SKM-1 treated with dmso at 0.1 percent for 144 hours (cell line): ENCODE measurements at regions not wholly inside any gene's neighbourhood (a gene's known extent, or its start where the extent isn't known, plus 50 kb on each side); places are given as distances from the start of the nearest gene placed in this dataset.

Source experiments
- DNase-seq: peaks from one replicate; lab custom pipeline; 2025; ENCODE audit not compliant: unreplicated experiment; lab: John Stamatoyannopoulos, UW

DNA sequence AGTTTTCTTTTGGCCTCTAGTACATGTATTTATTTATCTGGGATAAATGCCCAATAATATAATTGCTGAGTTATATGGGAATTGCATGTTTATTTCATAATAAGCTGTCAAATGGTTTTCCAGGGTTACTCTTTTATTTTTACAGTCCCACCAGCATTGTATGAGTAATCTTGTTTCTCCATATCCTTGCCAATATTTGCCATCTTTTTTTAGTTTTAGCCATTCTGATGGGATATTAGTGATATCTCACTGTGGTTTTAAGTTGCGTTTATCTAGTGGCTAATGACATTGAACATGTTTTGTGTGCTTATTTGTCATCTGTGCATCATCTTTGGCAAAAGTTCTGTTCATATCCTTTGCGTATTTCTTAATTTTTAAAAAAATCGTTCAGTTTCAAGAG lies 372.8 kb upstream of the CCDC179 start:
- no peak for DNase-seq

DNA sequence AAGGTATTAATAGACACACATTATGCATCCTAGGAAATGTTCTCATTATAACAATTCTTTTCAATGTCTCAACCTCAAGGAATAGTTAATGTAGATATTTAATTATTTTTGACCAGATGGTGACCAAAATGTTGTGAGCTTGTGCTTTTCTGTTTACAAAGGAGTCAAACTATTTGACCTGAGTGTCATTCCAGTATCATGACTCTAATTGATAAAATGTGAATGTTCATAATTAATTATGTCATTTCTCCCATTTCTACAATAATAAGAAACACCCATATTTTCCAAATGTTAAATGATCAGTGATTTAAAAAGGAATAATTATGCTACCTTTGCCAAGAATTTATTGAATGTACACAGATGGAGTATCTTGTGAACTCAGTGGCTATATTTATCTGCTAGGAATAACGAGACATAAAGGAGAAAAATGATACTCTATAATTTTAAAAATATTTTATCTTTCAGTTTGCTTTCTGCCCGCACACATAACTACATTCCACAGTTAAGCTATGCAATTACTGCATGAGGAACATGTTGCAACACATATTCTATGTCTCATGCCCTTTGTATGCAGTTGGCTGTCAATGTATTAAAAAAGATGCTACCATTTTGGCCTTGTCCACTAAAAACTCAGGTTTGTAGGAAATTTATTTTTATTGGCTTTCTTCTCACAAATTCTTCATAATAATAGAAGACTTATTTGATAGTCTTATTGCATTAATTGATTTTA lies 376.7 kb upstream of the CCDC179 start:
- DNase-seq, result no peak

- no peak for DNase-seq
These were observed 392.2 kb upstream of the CCDC179 start for GRCh38 chr11:23252426-23252825.

- DNase-seq, result no peak
These were observed 396.8 kb upstream of the CCDC179 start for GRCh38 chr11:23257088-23257487.

DNA sequence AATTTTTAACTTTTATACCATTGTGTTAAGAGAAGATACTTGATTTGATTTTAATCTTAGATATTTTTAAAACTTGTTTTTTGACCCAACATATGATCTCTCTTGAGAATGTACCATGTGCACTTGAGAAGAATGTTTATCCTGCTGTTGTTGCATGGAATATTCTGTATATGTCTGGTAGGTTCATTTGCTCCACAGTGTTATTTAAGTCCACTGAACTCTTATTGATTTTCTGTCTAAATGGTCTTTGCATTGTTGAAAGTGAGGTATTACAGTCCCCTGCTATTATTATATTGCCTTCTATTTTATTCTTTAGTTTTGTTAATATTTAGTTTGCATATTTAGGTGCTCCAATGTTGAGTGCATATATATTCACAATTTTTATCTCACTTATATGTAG lies 397.3 kb upstream of the CCDC179 start:
- DNase-seq, result no peak

- no peak for DNase-seq
These were observed 403.2 kb upstream of the CCDC179 start for GRCh38 chr11:23263466-23263865.

DNA sequence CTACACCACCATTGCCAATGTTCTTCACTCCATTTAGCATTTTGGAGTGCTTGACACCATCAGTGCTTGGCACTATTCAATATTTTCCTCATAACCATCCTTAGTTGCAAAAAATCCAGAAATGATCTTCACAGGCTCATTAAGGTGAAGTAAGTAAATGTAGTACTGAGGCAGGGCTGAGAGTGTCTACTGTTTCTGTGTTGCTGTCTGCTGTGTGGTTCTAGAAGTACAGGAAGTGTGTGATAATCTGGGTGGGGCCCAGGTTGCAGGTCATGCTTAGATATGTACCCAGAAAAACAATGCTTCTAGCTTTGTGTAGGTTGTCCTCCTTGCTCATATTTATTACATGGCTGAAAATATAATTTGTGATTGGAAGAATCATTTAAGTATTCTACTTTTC lies 411.8 kb upstream of the CCDC179 start:
- no peak for DNase-seq

GRCh38 chr11:23278121-23278520 lies 417.8 kb upstream of the CCDC179 start:
- no peak for DNase-seq

DNA sequence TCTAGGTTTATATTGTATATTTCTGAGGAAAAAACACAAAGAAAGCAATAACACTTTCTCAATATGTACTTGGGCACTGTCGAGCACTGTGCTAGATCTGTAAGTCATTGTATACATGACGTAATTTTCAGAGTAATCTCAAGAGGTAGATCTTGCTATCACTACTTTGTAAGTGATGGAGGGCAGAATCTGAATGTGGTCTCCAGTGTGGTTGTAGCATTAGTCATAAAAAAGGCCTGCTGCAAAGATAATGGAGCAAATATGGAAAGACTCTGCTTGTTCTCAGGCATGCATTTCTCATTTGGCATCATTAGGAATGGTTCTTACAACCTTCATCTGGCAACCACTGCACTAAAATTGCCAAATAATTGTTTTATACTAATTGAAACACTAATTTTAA lies 419.8 kb upstream of the CCDC179 start:
- DNase-seq, result no peak

GRCh38 chr11:23283666-23284065 lies 423.4 kb upstream of the CCDC179 start:
- no peak for DNase-seq

DNA sequence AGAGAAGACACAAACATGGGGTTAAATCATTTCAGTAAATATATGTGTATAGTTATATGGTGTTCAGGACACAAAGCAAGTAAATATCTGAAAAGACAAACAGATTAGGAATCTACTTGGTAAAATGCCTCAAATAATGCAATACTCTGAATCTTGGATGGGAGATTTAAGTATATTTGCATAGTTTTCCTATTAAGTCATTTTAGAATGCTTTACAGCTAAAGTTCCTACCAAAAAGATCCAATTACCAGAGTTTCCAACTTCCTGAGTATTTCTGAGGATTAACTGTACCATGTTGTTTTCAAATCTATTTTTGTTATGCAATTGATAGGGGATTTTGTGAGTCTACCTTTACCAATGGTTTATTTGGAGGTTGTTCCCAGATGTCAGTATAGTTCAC lies 424.4 kb upstream of the CCDC179 start:
- DNase-seq, result no peak

DNA sequence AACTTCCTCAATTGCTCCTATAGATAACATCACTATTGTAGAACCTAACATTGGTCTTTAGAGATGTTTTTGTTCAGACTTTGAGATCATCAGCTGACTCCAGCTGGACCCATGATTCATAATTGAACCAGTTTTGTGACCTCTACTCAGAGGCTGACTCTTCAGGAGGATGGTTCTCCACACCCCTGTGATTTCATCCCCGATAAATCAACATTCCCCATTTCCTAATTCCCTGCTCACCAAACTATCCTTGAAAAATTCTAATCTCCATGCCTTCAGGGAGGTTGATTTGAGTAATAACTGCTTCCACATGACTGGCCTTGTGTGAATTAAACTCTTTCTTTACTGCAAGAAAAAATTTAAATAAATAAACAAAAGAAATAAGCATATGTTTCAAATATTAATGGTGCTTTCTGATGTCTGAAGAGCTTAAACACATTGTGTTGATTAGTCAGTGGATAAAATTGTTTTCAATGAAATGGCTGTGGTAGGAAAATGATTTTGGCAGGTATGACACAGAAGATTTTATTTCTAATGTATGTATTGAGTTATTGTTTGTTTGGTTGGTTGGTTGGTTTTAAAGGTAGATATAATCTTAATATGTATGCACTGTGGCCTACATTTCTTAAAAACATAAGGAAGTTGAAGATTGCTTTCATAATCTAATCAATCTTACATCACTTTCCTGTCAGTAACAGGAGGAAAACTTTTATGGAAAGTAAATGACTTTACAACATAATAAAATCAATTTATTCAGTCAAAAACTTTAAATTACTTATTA lies 427.9 kb upstream of the CCDC179 start:
- no peak for DNase-seq

DNA sequence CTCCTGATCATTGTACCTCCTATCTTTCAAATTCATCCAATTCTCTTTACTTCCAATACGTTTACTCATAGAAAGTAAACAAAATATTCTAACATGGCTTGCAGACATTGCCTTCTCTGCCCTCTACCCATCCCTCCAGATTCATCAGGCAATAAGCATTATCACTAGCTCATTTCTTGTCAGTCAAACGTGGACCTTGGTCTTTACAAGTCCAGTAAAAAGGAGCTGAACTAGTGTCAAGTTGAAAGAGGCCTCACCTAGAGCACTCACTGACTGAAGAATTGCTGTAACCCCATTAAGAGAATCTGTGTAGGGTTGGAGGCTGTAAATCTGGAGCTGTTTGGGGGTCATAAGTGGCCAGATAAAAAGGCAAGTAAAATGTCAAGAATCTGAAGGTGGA lies 435.0 kb upstream of the CCDC179 start:
- DNase-seq, result no peak

DNA sequence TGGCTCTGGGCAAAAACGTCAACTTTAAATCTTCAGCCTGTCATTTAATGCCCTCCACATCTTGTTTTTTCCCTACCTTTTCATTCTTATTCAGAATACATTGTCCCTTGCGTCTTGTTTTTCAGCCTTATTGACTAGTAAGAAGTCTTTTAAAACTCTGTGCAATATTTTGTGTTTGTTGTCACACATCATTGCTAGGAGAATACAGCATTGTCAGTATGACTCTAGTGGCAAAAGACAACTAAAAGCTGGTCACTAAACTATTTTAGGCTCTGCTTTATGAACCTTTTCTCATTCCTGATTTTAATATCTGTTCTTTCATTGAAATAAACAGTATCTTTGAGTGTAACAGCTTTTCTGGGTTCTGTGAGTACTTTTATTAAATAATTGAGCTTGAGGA lies 447.8 kb upstream of the CCDC179 start:
- DNase-seq, result no peak

- DNase-seq, result no peak
These were observed 450.0 kb upstream of the CCDC179 start for GRCh38 chr11:23310276-23310675.

DNA sequence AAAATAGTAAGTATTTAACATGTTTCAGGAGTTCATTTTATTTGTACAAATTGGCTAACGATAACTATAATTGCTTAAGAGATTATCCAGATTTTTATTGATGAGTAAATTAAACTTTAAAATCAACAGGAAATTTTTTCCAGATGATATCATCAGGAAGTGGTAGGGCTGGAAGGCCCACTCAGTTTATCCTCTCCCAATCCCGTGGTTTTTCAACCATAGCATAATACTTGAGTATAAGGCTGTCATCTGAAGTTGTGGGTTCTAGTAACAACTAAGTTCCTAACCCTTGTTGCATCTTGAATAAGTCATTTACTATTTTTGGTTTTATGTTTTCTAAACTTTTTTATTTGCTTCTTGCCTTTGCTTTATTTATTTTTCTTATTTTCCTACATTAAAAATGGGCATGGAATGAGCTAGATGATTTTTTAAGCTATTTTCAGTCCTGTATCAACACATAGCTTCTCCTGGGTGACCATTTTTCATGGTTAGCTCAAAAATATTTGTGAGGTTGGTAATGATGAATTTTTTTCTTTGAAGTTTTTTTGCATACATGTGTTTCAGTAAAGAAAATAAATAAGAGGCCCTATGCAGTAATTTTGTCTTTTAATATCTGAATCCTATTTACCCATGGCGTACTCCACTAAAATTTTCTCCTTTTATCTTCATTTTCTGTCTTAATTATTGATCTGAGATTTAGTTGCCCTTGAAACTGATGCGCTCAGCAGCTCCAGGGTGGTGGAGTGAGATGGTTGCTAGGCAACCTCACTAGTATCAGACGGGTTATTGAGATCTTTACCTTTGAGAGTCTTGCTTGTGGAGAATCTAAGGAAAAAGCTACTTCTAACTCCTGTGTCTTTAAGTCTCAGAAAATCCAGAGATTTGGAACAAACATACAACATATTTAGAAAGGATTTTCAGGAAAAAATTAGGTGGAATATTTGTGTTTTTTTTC lies 452.0 kb upstream of the CCDC179 start:
- DNase-seq, result no peak

DNA sequence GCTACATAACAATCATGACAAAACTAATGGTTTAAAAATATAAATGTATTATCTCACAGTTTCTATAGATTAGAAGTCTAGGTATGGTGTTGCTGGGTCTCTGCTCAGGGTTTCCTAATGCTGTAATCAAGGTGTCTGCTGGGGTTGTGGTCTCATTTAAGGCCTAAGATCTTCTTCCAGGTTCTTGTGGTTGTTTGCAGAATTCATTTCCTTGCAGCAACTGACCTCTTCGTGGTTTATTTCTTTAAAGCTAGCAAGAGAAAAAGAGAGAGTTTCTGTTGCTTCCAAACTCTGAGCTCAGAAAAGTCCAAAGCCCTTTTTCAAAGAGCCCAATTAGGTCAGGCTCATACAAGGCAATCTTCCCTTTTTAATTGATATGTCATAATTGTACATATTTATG lies 452.7 kb upstream of the CCDC179 start:
- DNase-seq, result no peak

DNA sequence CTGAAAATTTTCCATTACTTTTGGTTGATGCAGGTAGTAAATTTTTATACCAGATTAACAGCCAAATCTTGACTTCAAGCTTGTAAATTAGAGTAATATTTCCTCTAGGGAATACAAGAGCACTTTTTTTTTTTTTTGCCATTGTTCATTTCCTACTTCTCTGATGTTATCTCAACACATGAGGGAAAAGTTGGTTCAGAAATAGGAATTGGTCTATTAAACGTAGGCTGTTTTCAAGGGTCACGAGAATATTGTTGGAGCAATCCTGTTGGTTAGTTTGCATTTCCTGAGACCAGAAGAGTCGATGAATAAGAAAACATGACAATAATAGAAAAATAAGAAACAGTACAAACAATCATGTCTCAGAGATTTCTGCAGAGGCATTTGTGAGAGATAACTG lies 453.9 kb upstream of the CCDC179 start:
- DNase-seq, result no peak

GRCh38 chr11:23315286-23315685 lies 455.0 kb upstream of the CCDC179 start:
- no peak for DNase-seq

- DNase-seq, result no peak
These were observed 457.5 kb upstream of the CCDC179 start for GRCh38 chr11:23317816-23318215.

GRCh38 chr11:23318670-23319069 lies 458.4 kb upstream of the CCDC179 start:
- DNase-seq, result no peak

- no peak for DNase-seq
These were observed 459.9 kb upstream of the CCDC179 start for GRCh38 chr11:23320131-23320530.
